HG03095 (cell line): ENCODE measurements at regions not wholly inside any gene's neighbourhood (a gene's known extent, or its start where the extent isn't known, plus 50 kb on each side); places are given as distances from the start of the nearest gene placed in this dataset.

ENCODE experiments used
- ATAC-seq: cut with Tn5 transposase; IDR thresholded peaks from one replicate; pipeline ENCODE4 v1.9.1; 2021; ENCODE audit warnings: moderate library complexity; ENCODE audit not compliant: unreplicated experiment

GRCh38 chr1:213669964-213670691, 317.6 kb upstream of the PROX1 start:
- ATAC-seq = no peak

- no peak for ATAC-seq
Measured at GRCh38 chr1:213670692-213671023, 317.1 kb upstream of the PROX1 start.

GRCh38 chr1:213675043-213675442, 312.7 kb upstream of the PROX1 start:
- ATAC-seq = no peak

GRCh38 chr1:213676736-213677135, 311.0 kb upstream of the PROX1 start:
- ATAC-seq = no peak

- no peak for ATAC-seq
Measured at GRCh38 chr1:213678348-213678747, 309.4 kb upstream of the PROX1 start.

- ATAC-seq = no peak
Measured at GRCh38 chr1:213678753-213679152, 309.0 kb upstream of the PROX1 start.

GRCh38 chr1:213679153-213679552, 308.6 kb upstream of the PROX1 start:
- no peak for ATAC-seq

GRCh38 chr1:213680677-213681325, 307.0 kb upstream of the PROX1 start:
- ATAC-seq = no peak

- no peak for ATAC-seq
Measured at GRCh38 chr1:213681788-213682340, 305.9 kb upstream of the PROX1 start.

- no peak for ATAC-seq
Measured at GRCh38 chr1:213683529-213683928, 304.2 kb upstream of the PROX1 start.

- ATAC-seq = no peak
Measured at GRCh38 chr1:213684454-213684853, 303.3 kb upstream of the PROX1 start.

- no peak for ATAC-seq
Measured at GRCh38 chr1:213685992-213686582, 301.7 kb upstream of the PROX1 start.

- ATAC-seq = no peak
Measured at GRCh38 chr1:213686983-213687382, 300.8 kb upstream of the PROX1 start.

GRCh38 chr1:213687832-213688231, 299.9 kb upstream of the PROX1 start:
- no peak for ATAC-seq

- no peak for ATAC-seq
Measured at GRCh38 chr1:213688655-213689054, 299.1 kb upstream of the PROX1 start.

GRCh38 chr1:213689260-213689659, 298.5 kb upstream of the PROX1 start:
- no peak for ATAC-seq

GRCh38 chr1:213690341-213690917, 297.3 kb upstream of the PROX1 start:
- ATAC-seq = no peak

- no peak for ATAC-seq
Measured at GRCh38 chr1:213692321-213692720, 295.5 kb upstream of the PROX1 start.

GRCh38 chr1:213693864-213694263, 293.9 kb upstream of the PROX1 start:
- ATAC-seq = no peak

GRCh38 chr1:213697192-213697802, 290.5 kb upstream of the PROX1 start:
- ATAC-seq = no peak

GRCh38 chr1:213698092-213698702, 289.6 kb upstream of the PROX1 start:
- ATAC-seq = no peak
